GM10266 (cell line): ENCODE measurements at regions not wholly inside any gene's neighbourhood (a gene's known extent, or its start where the extent isn't known, plus 50 kb on each side); places are given as distances from the start of the nearest gene placed in this dataset.
"Not testable (repeated sequence)": the region's sequence is repeated elsewhere in the genome, so short reads cannot be mapped to it uniquely, and the experiment has no call there.

Experiments
- DNase-seq: peaks from one replicate; pipeline ENCODE4 v3.0.0; 2012; ENCODE audit errors: extremely low spot score
- CTCF ChIP-seq: IDR thresholded peaks from 2 replicates; pipeline ENCODE4 v1.5.1; 2012; ENCODE audit warnings: mild to moderate bottlenecking, low read depth; ENCODE audit not compliant: control insufficient read depth, insufficient read depth; ENCODE audit errors: missing control alignments

- TF ChIP-seq CTCF: no peak
- DNase-seq: no peak
Observed at GRCh38 chrX:35557916-35558315, 240.2 kb upstream of the MAGEB16 start.

- no peak for DNase-seq
Observed at GRCh38 chrX:35561985-35562384, 236.2 kb upstream of the MAGEB16 start.

GRCh38 chrX:35562395-35562794, 235.7 kb upstream of the MAGEB16 start:
- TF ChIP-seq CTCF: no peak
- DNase-seq: no peak

More at GRCh38 chrX:35561985-35562384, 236.2 kb upstream of the MAGEB16 start:
- TF ChIP-seq CTCF: no peak

GRCh38 chrX:35590210-35590609, 207.9 kb upstream of the MAGEB16 start:
- DNase-seq: no peak
- no peak for TF ChIP-seq CTCF

GRCh38 chrX:35611562-35611961, 186.6 kb upstream of the MAGEB16 start:
- not testable (repeated sequence) for DNase-seq

- DNase-seq: no peak
Observed at GRCh38 chrX:35617836-35618235, 180.3 kb upstream of the MAGEB16 start.

GRCh38 chrX:35622040-35622439, 176.1 kb upstream of the MAGEB16 start:
- no peak for DNase-seq
- TF ChIP-seq CTCF: no peak

More at GRCh38 chrX:35617836-35618235, 180.3 kb upstream of the MAGEB16 start:
- no peak for TF ChIP-seq CTCF

- TF ChIP-seq CTCF: no peak
- DNase-seq: no peak
Observed at GRCh38 chrX:35622601-35623000, 175.5 kb upstream of the MAGEB16 start.
